Karpas-422 (cell line): ENCODE measurements at regions not wholly inside any gene's neighbourhood (a gene's known extent, or its start where the extent isn't known, plus 50 kb on each side); places are given as distances from the start of the nearest gene placed in this dataset.

Source experiments
- DNase-seq: peaks from one replicate; pipeline ENCODE4 v3.0.0-alpha.2; 2015
- H2AFZ ChIP-seq: fragments of 200-600 bp; sonication (generic); 2 replicates; pipeline ENCODE4 v1.6.1; 2014; ENCODE audit warnings: antibody characterized with exemption, low read length, mixed read lengths
- H3K27ac ChIP-seq: fragments of 200-600 bp; sonication (generic); 2 replicates; pipeline ENCODE4 v1.5.1; 2014; ENCODE audit warnings: mild to moderate bottlenecking, low read length, moderate library complexity
- H3K27me3 ChIP-seq: fragments of 200-600 bp; sonication (generic); 2 replicates; pipeline ENCODE4 v1.6.1; 2014; ENCODE audit warnings: low read length, mixed read lengths
- H3K36me3 ChIP-seq: fragments of 200-600 bp; sonication (generic); 2 replicates; pipeline ENCODE4 v1.6.1; 2014; ENCODE audit warnings: low read length, mixed read lengths; ENCODE audit not compliant: insufficient read depth
- H3K4me1 ChIP-seq: fragments of 200-600 bp; sonication (generic); 2 replicates; pipeline ENCODE4 v1.6.1; 2014; ENCODE audit warnings: mild to moderate bottlenecking, low read length, mixed read lengths
- H3K4me2 ChIP-seq: fragments of 200-600 bp; sonication (generic); 2 replicates; pipeline ENCODE4 v1.6.1; 2014; ENCODE audit warnings: low read length, low read depth, mild to moderate bottlenecking; ENCODE audit not compliant: poor library complexity, severe bottlenecking
- H3K4me3 ChIP-seq: fragments of 200-600 bp; sonication (generic); 2 replicates; pipeline ENCODE4 v1.5.1; 2014; ENCODE audit warnings: mild to moderate bottlenecking, antibody characterized with exemption, low read length, mixed read lengths
- H3K79me2 ChIP-seq: fragments of 200-600 bp; sonication (generic); 2 replicates; pipeline ENCODE4 v1.6.1; 2014; ENCODE audit warnings: mild to moderate bottlenecking, low read length, mixed read lengths
- H3K9ac ChIP-seq: fragments of 200-600 bp; sonication (generic); 2 replicates; pipeline ENCODE4 v1.6.0; 2014; ENCODE audit warnings: low read length
- H3K9me2 ChIP-seq: fragments of 200-600 bp; sonication (generic), shearing (Covaris generic); replicated peaks from 2 replicates; pipeline ENCODE4 v1.6.0; 2014; ENCODE audit warnings: mild to moderate bottlenecking, low read length, moderate library complexity; ENCODE audit not compliant: insufficient read depth
- H3K9me3 ChIP-seq: fragments of 300-700, 200-600 bp; sonication (generic); 2 replicates; pipeline ENCODE4 v1.6.1; 2014; ENCODE audit warnings: low read length, mixed read lengths
- H4K20me1 ChIP-seq: fragments of 200-600 bp; sonication (generic); 2 replicates; pipeline ENCODE4 v1.6.1; 2014; ENCODE audit warnings: mild to moderate bottlenecking, antibody characterized with exemption, low read length, low read depth; ENCODE audit not compliant: insufficient read depth

DNA sequence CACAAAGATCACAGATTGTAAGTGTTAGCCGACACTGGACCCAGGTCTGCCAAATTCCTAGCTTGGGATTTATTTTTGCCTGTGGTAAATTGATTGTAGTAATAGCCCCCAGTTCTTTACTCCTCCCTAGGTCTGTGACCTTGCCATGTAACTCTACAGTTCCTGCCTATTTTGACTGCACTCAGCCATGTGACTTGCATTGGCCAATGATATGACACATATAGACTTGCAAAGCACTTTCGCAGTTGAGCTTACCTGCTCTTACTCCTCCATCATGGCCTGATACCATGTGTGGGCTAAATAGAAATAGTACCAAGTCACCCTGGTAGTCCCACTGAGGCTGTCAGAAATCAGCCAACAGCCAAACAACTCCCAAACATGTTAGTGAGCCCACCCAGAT is 240.3 kb downstream of the DUSP6 start:
- Histone ChIP-seq H3K4me2 (no peak overlapping the region), H2AFZ (no peak overlapping the region), H3K36me3 (no peaks in the 10 kb centered on the region), H3K9ac (no peak overlapping the region), H3K4me1 (no peaks in the 10 kb centered on the region), H3K9me2 (no peaks in the 10 kb centered on the region), H4K20me1 (no peaks in the 10 kb centered on the region), H3K9me3 (no peaks in the 10 kb centered on the region), H3K4me3 (no peak overlapping the region), H3K27ac (no peak overlapping the region), H3K27me3 (no peaks in the 10 kb centered on the region), H3K79me2 (no peaks in the 10 kb centered on the region)
- no peak for DNase-seq

- H3K79me2 ChIP-seq, result no peaks in the 10 kb centered on the region
- H3K27ac ChIP-seq, result no peak overlapping the region
- DNase-seq, result no peak
- H3K9ac ChIP-seq, result no peak overlapping the region
- no peaks in the 10 kb centered on the region for H3K36me3 ChIP-seq
- H3K4me1 ChIP-seq, result no peaks in the 10 kb centered on the region
- no peaks in the 10 kb centered on the region for H3K9me3 ChIP-seq
- H3K9me2 ChIP-seq, result no peaks in the 10 kb centered on the region
- no peak overlapping the region for H3K4me2 ChIP-seq
- H3K27me3 ChIP-seq, result no peaks in the 10 kb centered on the region
- no peaks in the 10 kb centered on the region for H4K20me1 ChIP-seq
- H2AFZ ChIP-seq, result no peak overlapping the region
- no peak overlapping the region for H3K4me3 ChIP-seq
These were observed 244.0 kb downstream of the DUSP6 start for GRCh38 chr12:89108265-89108664.

- Histone ChIP-seq H4K20me1 (no peaks in the 10 kb centered on the region), H3K9me3 (no peaks in the 10 kb centered on the region), H3K4me2 (no peak overlapping the region), H2AFZ (no peak overlapping the region), H3K27ac (no peak overlapping the region), H3K4me3 (no peak overlapping the region), H3K9ac (no peak overlapping the region), H3K27me3 (no peaks in the 10 kb centered on the region), H3K9me2 (no peaks in the 10 kb centered on the region), H3K4me1 (no peaks in the 10 kb centered on the region), H3K36me3 (no peaks in the 10 kb centered on the region), H3K79me2 (no peaks in the 10 kb centered on the region)
- peak; percentile 26 for DNase-seq
These were observed 245.4 kb downstream of the DUSP6 start for GRCh38 chr12:89106950-89107349.

GRCh38 chr12:89105243-89105642 is 247.1 kb downstream of the DUSP6 start:
- H4K20me1 ChIP-seq, result no peaks in the 10 kb centered on the region
- H3K9me3 ChIP-seq, result no peaks in the 10 kb centered on the region
- H3K4me2 ChIP-seq, result no peak overlapping the region
- DNase-seq, result peak; percentile 37
- no peaks in the 10 kb centered on the region for H3K4me1 ChIP-seq
- H3K9me2 ChIP-seq, result no peaks in the 10 kb centered on the region
- no peaks in the 10 kb centered on the region for H3K36me3 ChIP-seq
- no peak overlapping the region for H3K27ac ChIP-seq
- H3K79me2 ChIP-seq, result no peaks in the 10 kb centered on the region
- H3K9ac ChIP-seq, result no peak overlapping the region
- no peak overlapping the region for H2AFZ ChIP-seq
- H3K27me3 ChIP-seq, result no peaks in the 10 kb centered on the region
- H3K4me3 ChIP-seq, result no peak overlapping the region

GRCh38 chr12:89103831-89104230 is 248.5 kb downstream of the DUSP6 start:
- no peaks in the 10 kb centered on the region for H3K4me1 ChIP-seq
- H3K79me2 ChIP-seq, result no peaks in the 10 kb centered on the region
- no peaks in the 10 kb centered on the region for H3K9me3 ChIP-seq
- H3K27me3 ChIP-seq, result no peaks in the 10 kb centered on the region
- no peak overlapping the region for H3K4me2 ChIP-seq
- H4K20me1 ChIP-seq, result no peaks in the 10 kb centered on the region
- no peaks in the 10 kb centered on the region for H3K9me2 ChIP-seq
- no peaks in the 10 kb centered on the region for H3K36me3 ChIP-seq
- H3K9ac ChIP-seq, result no peak overlapping the region
- DNase-seq, result peak; percentile 15
- H3K27ac ChIP-seq, result no peak overlapping the region
- no peak overlapping the region for H2AFZ ChIP-seq
- H3K4me3 ChIP-seq, result no peak overlapping the region

DNA sequence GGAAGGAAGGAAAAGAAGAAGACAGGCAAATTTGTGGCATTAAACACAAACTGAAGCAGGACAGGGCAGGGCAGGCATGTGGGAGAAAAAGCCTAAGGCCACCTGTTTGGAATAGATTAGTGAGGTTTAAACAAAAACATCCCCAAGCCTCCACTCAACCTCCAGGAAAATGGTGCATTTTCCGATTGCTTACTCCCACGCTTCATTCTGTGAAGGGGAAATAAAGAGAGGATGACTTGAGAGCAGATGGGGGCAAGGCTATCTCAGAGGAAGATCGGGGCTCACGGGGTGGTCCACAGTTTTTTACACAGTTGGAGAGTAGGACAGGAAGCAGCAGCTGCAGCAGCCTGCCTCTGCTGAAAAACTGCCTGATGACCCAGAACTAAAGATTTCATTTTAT is 250.9 kb downstream of the DUSP6 start:
- Histone ChIP-seq H3K4me2 (no peak overlapping the region), H3K36me3 (no peaks in the 10 kb centered on the region), H3K79me2 (no peaks in the 10 kb centered on the region), H3K4me1 (no peaks in the 10 kb centered on the region), H3K27me3 (no peaks in the 10 kb centered on the region), H3K9me3 (no peaks in the 10 kb centered on the region), H2AFZ (no peak overlapping the region), H4K20me1 (no peaks in the 10 kb centered on the region), H3K4me3 (no peak overlapping the region), H3K9ac (no peak overlapping the region), H3K9me2 (no peaks in the 10 kb centered on the region; the same call in 1 of the 2 replicates), H3K27ac (no peak overlapping the region)
- DNase-seq, result no peak

DNA sequence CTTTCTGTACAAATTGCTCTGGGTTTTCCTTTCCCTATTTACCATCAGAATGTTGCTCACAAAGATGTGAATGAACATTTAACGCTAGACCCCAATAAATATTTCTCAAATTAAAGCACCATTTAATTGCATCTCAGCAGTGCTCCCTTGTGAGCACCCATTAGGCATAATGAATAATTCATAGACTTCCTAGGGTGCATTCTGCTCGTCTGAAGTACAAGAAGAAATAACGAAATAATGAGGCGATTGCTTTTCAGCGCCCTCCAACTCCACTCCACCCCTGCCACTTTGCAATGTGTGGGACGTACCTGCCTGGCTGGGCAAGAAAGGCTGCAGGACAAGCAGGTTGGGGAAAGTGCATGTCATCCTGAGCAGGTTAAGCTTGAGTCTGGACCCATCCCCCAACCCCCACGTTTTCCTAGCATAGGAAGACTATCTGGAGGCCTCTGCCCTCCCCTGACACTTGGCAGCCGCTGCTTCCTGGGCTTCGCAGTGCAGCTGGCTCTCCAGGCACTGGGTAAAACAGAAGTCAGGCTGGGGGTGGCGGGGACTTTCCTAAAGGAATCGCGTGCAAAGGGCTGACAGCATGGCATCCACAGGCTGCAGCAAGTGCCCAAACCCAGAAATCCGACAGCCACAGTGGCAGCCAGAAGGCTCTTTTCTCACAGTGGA is 253.7 kb downstream of the DUSP6 start:
- Histone ChIP-seq H3K79me2 (no peaks in the 10 kb centered on the region), H3K9me2 (no peaks in the 10 kb centered on the region; the same call in 1 of the 2 replicates), H3K36me3 (no peaks in the 10 kb centered on the region), H3K4me3 (no peak overlapping the region), H3K4me2 (no peak overlapping the region), H3K9me3 (no peaks in the 10 kb centered on the region), H3K27me3 (no peaks in the 10 kb centered on the region), H3K4me1 (no peaks in the 10 kb centered on the region), H4K20me1 (no peaks in the 10 kb centered on the region), H2AFZ (no peak overlapping the region), H3K9ac (no peak overlapping the region), H3K27ac (no peak overlapping the region)
- DNase-seq, result no peak

GRCh38 chr12:89092297-89092696 is 260.0 kb downstream of the DUSP6 start:
- Histone ChIP-seq H3K36me3 (no peaks in the 10 kb centered on the region), H3K9me3 (no peaks in the 10 kb centered on the region), H3K27ac (no peak overlapping the region), H4K20me1 (no peaks in the 10 kb centered on the region), H2AFZ (no peak overlapping the region), H3K9ac (no peak overlapping the region), H3K4me3 (no peak overlapping the region), H3K27me3 (no peaks in the 10 kb centered on the region), H3K4me2 (no peak overlapping the region), H3K9me2 (no peaks in the 10 kb centered on the region; the same call in 1 of the 2 replicates), H3K4me1 (no peaks in the 10 kb centered on the region), H3K79me2 (no peaks in the 10 kb centered on the region)
- no peak for DNase-seq
